ENCODE measurements at regions not wholly inside any gene's neighbourhood (a gene's known extent, or its start where the extent isn't known, plus 50 kb on each side); places are given as distances from the start of the nearest gene placed in this dataset.
"Not testable (repeated sequence)": the region's sequence is repeated elsewhere in the genome, so short reads cannot be mapped to it uniquely, and the experiment has no call there.

GRCh38 chr5:120134944-120135343, 329.2 kb upstream of the PRR16 start:
- no peak overlapping the region for H3K4me3 ChIP-seq (replicated peaks; ENCODE audit: low read depth, low read length)
- no peaks in the 10 kb centered on the region for H3K27me3 ChIP-seq (replicated peaks; ENCODE audit: control insufficient read depth, insufficient read depth, low read length)
- no peak for DNase-seq (ENCODE audit: extremely low read depth, insufficient read length)
- H3K36me3 ChIP-seq (ENCODE audit: control insufficient read depth, insufficient read depth, low read length): no peaks in the 10 kb centered on the region
- no peak for TF ChIP-seq CTCF (IDR thresholded peaks at IDR 0.05; ENCODE audit: insufficient read depth, low read length, poor library complexity, severe bottlenecking)

- H3K36me3 ChIP-seq (ENCODE audit: control insufficient read depth, insufficient read depth, low read length): no peaks in the 10 kb centered on the region
- TF ChIP-seq CTCF (IDR thresholded peaks at IDR 0.05; ENCODE audit: insufficient read depth, low read length, poor library complexity, severe bottlenecking): no peak
- no peaks in the 10 kb centered on the region for H3K27me3 ChIP-seq (replicated peaks; ENCODE audit: control insufficient read depth, insufficient read depth, low read length)
- H3K4me3 ChIP-seq (replicated peaks; ENCODE audit: low read depth, low read length): no peak overlapping the region
- no peak for DNase-seq (ENCODE audit: extremely low read depth, insufficient read length)
Observed at GRCh38 chr5:120137582-120137981, 326.5 kb upstream of the PRR16 start.

- Histone ChIP-seq H3K4me3 (replicated peaks; ENCODE audit: low read depth, low read length) (no peak overlapping the region), H3K36me3 (ENCODE audit: control insufficient read depth, insufficient read depth, low read length) (no peaks in the 10 kb centered on the region), H3K27me3 (replicated peaks; ENCODE audit: control insufficient read depth, insufficient read depth, low read length) (no peaks in the 10 kb centered on the region)
- no peak for TF ChIP-seq CTCF (IDR thresholded peaks at IDR 0.05; ENCODE audit: insufficient read depth, low read length, poor library complexity, severe bottlenecking)
- no peak for DNase-seq (ENCODE audit: extremely low read depth, insufficient read length)
Observed at GRCh38 chr5:120139039-120139438, 325.1 kb upstream of the PRR16 start.

GRCh38 chr5:120140501-120140900, 323.6 kb upstream of the PRR16 start:
- no peak for TF ChIP-seq CTCF (IDR thresholded peaks at IDR 0.05; ENCODE audit: insufficient read depth, low read length, poor library complexity, severe bottlenecking)
- no peak for DNase-seq (ENCODE audit: extremely low read depth, insufficient read length)
- Histone ChIP-seq H3K36me3 (ENCODE audit: control insufficient read depth, insufficient read depth, low read length) (no peaks in the 10 kb centered on the region), H3K27me3 (replicated peaks; ENCODE audit: control insufficient read depth, insufficient read depth, low read length) (no peaks in the 10 kb centered on the region), H3K4me3 (replicated peaks; ENCODE audit: low read depth, low read length) (no peak overlapping the region)

- no peak for DNase-seq (ENCODE audit: extremely low read depth, insufficient read length)
- Histone ChIP-seq H3K36me3 (ENCODE audit: control insufficient read depth, insufficient read depth, low read length) (no peaks in the 10 kb centered on the region), H3K27me3 (replicated peaks; ENCODE audit: control insufficient read depth, insufficient read depth, low read length) (no peaks in the 10 kb centered on the region), H3K4me3 (replicated peaks; ENCODE audit: low read depth, low read length) (no peak overlapping the region)
- TF ChIP-seq CTCF (IDR thresholded peaks at IDR 0.05; ENCODE audit: insufficient read depth, low read length, poor library complexity, severe bottlenecking): no peak
Observed at GRCh38 chr5:120141076-120141475, 323.0 kb upstream of the PRR16 start.

GRCh38 chr5:120146787-120147186, 317.3 kb upstream of the PRR16 start:
- no peak for DNase-seq (ENCODE audit: extremely low read depth, insufficient read length)
- no peaks in the 10 kb centered on the region for H3K27me3 ChIP-seq (replicated peaks; ENCODE audit: control insufficient read depth, insufficient read depth, low read length)
- no peak overlapping the region for H3K4me3 ChIP-seq (replicated peaks; ENCODE audit: low read depth, low read length)
- TF ChIP-seq CTCF (IDR thresholded peaks at IDR 0.05; ENCODE audit: insufficient read depth, low read length, poor library complexity, severe bottlenecking): no peak
- H3K36me3 ChIP-seq (ENCODE audit: control insufficient read depth, insufficient read depth, low read length): no peaks in the 10 kb centered on the region

GRCh38 chr5:120147911-120148310, 316.2 kb upstream of the PRR16 start:
- H3K4me3 ChIP-seq (replicated peaks; ENCODE audit: low read depth, low read length); H3K27me3 ChIP-seq (replicated peaks; ENCODE audit: control insufficient read depth, insufficient read depth, low read length); H3K36me3 ChIP-seq (ENCODE audit: control insufficient read depth, insufficient read depth, low read length); DNase-seq (ENCODE audit: extremely low read depth, insufficient read length): not testable (repeated sequence)

Data from GM06990 (cell line).